ENCODE measurements at regions not wholly inside any gene's neighbourhood (a gene's known extent, or its start where the extent isn't known, plus 50 kb on each side); places are given as distances from the start of the nearest gene placed in this dataset.
"Not testable (repeated sequence)": the region's sequence is repeated elsewhere in the genome, so short reads cannot be mapped to it uniquely, and the experiment has no call there.

DNA sequence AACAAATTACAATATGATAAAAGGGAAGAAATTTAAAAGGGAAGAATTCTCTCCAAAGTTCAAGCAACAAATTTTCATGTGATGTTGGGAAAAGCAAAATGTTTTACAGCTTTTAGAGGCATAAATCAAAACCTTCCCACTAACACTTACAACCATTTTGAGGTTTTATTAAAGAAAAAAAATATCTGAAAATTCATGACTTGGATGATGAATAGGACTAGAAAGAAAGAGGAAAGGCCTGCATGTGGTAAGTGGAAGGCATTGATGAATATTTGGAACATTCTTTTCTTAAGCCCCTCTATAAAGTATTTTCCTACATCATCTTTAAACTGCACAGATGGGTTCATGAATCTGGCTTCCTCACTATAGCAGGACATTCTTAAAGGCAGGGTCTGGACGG, 560.6 kb downstream of the TTLL7 start:
- not testable (repeated sequence) for H3K27me3 Mint-ChIP-seq (ENCODE audit: insufficient read depth, low read depth)

DNA sequence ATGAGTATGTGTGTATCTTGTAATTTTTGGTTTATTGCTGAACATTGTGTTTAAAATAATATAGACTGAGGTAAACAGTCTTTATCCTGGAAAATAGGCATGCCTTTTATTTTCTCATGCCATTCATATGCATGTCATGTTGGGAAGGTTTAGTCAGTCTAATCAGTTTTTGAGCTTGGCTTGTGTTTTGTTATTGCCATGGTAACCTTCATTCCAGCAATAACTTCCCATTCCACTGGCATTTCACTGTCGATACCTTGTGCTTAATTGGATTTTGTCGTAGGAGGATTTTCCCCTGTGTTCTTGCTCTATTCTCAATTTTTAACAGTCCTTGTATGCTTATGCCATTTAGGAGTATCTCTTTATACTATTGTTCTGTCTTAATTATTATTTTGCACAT, 563.6 kb downstream of the TTLL7 start:
- H3K9ac ChIP-seq; H3K4me1 Mint-ChIP-seq; H3K27ac Mint-ChIP-seq; H3K9me3 ChIP-seq (ENCODE audit: low read depth); H2AFZ ChIP-seq (replicated peaks); H3K27ac ChIP-seq; H3F3A ChIP-seq (ENCODE audit: low read depth); H3K4me3 Mint-ChIP-seq; H4K20me1 ChIP-seq (ENCODE audit: low read depth); H3K4me3 ChIP-seq; H3K27me3 Mint-ChIP-seq (ENCODE audit: insufficient read depth, low read depth); DNase-seq (ENCODE audit: low spot score); H3K36me3 ChIP-seq; H3K27me3 ChIP-seq; H3K9me3 Mint-ChIP-seq; H3K4me1 ChIP-seq; H3K79me2 ChIP-seq (ENCODE audit: low read depth); H3K36me3 Mint-ChIP-seq; H3K4me2 ChIP-seq: not testable (repeated sequence)

More for the DNA sequence above, 560.6 kb downstream of the TTLL7 start:
- DNase-seq (ENCODE audit: low spot score); H3K9me3 ChIP-seq (ENCODE audit: low read depth); H3K36me3 Mint-ChIP-seq; H3K36me3 ChIP-seq; H3K4me1 Mint-ChIP-seq; H3K4me3 Mint-ChIP-seq; H2AFZ ChIP-seq (replicated peaks); H3K27ac ChIP-seq; H3K9me3 Mint-ChIP-seq; H3F3A ChIP-seq (ENCODE audit: low read depth); H3K79me2 ChIP-seq (ENCODE audit: low read depth); H3K27me3 ChIP-seq; H3K27ac Mint-ChIP-seq; H3K4me1 ChIP-seq; H3K4me3 ChIP-seq; H4K20me1 ChIP-seq (ENCODE audit: low read depth); H3K4me2 ChIP-seq; H3K9ac ChIP-seq: not testable (repeated sequence)

DNA sequence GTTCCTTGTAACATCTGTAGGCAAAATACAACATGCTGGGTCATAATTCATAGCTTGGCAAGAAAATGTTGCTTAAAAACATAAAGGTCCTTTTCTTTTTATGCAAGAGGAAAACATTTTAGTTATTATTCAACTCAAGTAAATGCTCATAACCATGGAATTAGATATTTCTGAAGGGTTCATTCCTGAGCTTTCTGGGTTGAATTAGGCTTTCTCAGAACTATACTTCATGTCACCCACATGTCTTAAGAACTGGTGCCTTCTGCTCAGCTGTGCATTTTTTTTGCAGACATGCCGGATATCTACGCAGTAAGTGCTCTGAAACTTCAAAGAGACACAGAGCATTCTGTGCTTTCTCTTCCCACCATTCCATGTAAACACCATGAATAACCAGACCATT, 571.4 kb downstream of the TTLL7 start:
- not testable (repeated sequence) for H3K9me3 Mint-ChIP-seq; DNase-seq (ENCODE audit: low spot score)

DNA sequence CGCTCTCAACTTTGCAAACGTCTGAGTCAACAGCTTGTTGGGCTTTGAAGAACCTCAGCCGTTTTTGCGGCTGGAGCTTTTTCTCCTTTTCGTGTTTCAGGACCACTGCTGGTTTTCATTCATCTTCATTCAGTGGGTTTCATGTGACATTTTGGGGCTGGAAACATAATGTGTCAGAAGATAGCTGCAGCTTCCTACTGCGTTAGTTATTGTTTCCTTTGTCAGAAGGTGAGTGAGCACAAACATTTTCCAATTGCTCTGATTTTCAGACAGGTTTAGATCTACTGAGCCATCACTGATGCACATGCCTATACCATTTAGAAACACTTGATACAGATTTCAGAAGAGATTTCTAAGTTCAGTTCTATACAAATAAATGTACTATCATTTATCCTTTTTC, 575.5 kb downstream of the TTLL7 start:
- not testable (repeated sequence) for H3K27me3 ChIP-seq; H3K9me3 Mint-ChIP-seq; H3K9me3 ChIP-seq (ENCODE audit: low read depth); H3K4me3 Mint-ChIP-seq; H3K79me2 ChIP-seq (ENCODE audit: low read depth); H3K27ac ChIP-seq; H3F3A ChIP-seq (ENCODE audit: low read depth); H3K4me1 Mint-ChIP-seq; H3K9ac ChIP-seq; H3K4me3 ChIP-seq; H2AFZ ChIP-seq (replicated peaks); H3K36me3 Mint-ChIP-seq; H3K4me2 ChIP-seq; H4K20me1 ChIP-seq (ENCODE audit: low read depth); H3K27me3 Mint-ChIP-seq (ENCODE audit: insufficient read depth, low read depth); H3K4me1 ChIP-seq; DNase-seq (ENCODE audit: low spot score); H3K36me3 ChIP-seq; H3K27ac Mint-ChIP-seq

More for the DNA sequence above, 571.4 kb downstream of the TTLL7 start:
- not testable (repeated sequence) for H3K79me2 ChIP-seq (ENCODE audit: low read depth); H4K20me1 ChIP-seq (ENCODE audit: low read depth); H3K4me3 ChIP-seq; H3K4me1 ChIP-seq; H3K27me3 Mint-ChIP-seq (ENCODE audit: insufficient read depth, low read depth); H3K9me3 ChIP-seq (ENCODE audit: low read depth); H3F3A ChIP-seq (ENCODE audit: low read depth); H3K36me3 Mint-ChIP-seq; H3K27ac ChIP-seq; H3K4me2 ChIP-seq; H3K4me1 Mint-ChIP-seq; H3K4me3 Mint-ChIP-seq; H3K27me3 ChIP-seq; H3K9ac ChIP-seq; H2AFZ ChIP-seq (replicated peaks); H3K36me3 ChIP-seq; H3K27ac Mint-ChIP-seq

DNA sequence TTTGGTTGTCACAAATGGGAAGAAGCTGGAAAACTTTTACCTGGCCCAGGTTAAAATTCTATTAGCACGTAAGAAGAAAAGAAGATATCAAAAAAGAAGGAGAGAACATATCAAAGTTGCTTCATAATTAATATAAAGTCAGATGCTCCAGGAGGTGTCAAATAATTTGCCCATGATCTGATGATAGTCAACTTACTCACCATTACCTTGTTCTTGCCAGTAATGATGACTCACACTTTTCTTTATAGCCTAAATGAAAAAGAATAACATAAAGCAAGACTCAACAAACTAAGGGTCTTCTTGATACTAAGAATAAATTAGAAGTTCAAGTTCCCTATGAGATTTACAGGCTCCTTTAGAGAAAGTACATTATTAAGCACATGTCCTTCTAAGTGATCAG, 580.4 kb downstream of the TTLL7 start:
- Mint-ChIP-seq H3K4me3 (no peak overlapping the region), H3K4me1 (peaks cover 3% of the 10 kb centered on the region), H3K9me3 (no peaks in the 10 kb centered on the region), H3K27me3 (ENCODE audit: insufficient read depth, low read depth) (no peaks in the 10 kb centered on the region), H3K27ac (no peak overlapping the region), H3K36me3 (no peaks in the 10 kb centered on the region)
- Histone ChIP-seq H3K4me1 (peaks cover under 1% of the 10 kb centered on the region), H3K27ac (no peak overlapping the region), H4K20me1 (ENCODE audit: low read depth) (no peaks in the 10 kb centered on the region), H3F3A (ENCODE audit: low read depth) (no peaks in the 10 kb centered on the region), H3K9me3 (ENCODE audit: low read depth) (no peaks in the 10 kb centered on the region), H3K79me2 (ENCODE audit: low read depth) (no peaks in the 10 kb centered on the region), H3K9ac (no peak overlapping the region), H3K27me3 (no peaks in the 10 kb centered on the region), H3K36me3 (no peaks in the 10 kb centered on the region), H2AFZ (replicated peaks) (no peak overlapping the region), H3K4me2 (no peak overlapping the region), H3K4me3 (no peak overlapping the region)
- no peak for TF ChIP-seq EZH2phosphoT487 (IDR thresholded peaks at IDR 0.05)
- TF ChIP-seq, protein P1, sequence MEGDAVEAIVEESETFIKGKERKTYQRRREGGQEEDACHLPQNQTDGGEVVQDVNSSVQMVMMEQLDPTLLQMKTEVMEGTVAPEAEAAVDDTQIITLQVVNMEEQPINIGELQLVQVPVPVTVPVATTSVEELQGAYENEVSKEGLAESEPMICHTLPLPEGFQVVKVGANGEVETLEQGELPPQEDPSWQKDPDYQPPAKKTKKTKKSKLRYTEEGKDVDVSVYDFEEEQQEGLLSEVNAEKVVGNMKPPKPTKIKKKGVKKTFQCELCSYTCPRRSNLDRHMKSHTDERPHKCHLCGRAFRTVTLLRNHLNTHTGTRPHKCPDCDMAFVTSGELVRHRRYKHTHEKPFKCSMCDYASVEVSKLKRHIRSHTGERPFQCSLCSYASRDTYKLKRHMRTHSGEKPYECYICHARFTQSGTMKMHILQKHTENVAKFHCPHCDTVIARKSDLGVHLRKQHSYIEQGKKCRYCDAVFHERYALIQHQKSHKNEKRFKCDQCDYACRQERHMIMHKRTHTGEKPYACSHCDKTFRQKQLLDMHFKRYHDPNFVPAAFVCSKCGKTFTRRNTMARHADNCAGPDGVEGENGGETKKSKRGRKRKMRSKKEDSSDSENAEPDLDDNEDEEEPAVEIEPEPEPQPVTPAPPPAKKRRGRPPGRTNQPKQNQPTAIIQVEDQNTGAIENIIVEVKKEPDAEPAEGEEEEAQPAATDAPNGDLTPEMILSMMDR (IDR thresholded peaks at IDR 0.05): no peak
- no peak for TF ChIP-seq EZH2 (IDR thresholded peaks at IDR 0.05)
- DNase-seq (ENCODE audit: low spot score): no peak

DNA sequence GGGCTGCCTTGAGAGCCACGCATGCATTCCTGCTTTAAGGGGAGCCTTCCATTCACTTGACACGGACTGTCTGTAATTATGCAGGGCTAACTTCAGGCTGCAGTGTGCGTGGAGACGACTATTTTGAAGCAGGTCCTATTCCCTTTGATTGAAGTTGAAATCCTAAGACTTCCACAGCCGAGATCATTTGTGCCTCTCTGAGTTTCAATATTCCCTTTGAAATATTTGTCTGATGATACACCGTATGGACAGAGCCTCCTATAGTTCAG, 585.2 kb downstream of the TTLL7 start:
- H3K27me3 Mint-ChIP-seq (ENCODE audit: insufficient read depth, low read depth); H3K27ac Mint-ChIP-seq; H4K20me1 ChIP-seq (ENCODE audit: low read depth); H3K79me2 ChIP-seq (ENCODE audit: low read depth); H3K4me1 Mint-ChIP-seq; H3K36me3 Mint-ChIP-seq; H3K4me1 ChIP-seq; H3K9me3 ChIP-seq (ENCODE audit: low read depth); DNase-seq (ENCODE audit: low spot score); H3K4me3 Mint-ChIP-seq; H3K27ac ChIP-seq; H3K9ac ChIP-seq; H3K9me3 Mint-ChIP-seq; H3F3A ChIP-seq (ENCODE audit: low read depth); H3K27me3 ChIP-seq; H3K4me2 ChIP-seq; H3K36me3 ChIP-seq; H3K4me3 ChIP-seq: not testable (repeated sequence)
- H2AFZ ChIP-seq (replicated peaks): peak overlapping the region; percentile 63

DNA sequence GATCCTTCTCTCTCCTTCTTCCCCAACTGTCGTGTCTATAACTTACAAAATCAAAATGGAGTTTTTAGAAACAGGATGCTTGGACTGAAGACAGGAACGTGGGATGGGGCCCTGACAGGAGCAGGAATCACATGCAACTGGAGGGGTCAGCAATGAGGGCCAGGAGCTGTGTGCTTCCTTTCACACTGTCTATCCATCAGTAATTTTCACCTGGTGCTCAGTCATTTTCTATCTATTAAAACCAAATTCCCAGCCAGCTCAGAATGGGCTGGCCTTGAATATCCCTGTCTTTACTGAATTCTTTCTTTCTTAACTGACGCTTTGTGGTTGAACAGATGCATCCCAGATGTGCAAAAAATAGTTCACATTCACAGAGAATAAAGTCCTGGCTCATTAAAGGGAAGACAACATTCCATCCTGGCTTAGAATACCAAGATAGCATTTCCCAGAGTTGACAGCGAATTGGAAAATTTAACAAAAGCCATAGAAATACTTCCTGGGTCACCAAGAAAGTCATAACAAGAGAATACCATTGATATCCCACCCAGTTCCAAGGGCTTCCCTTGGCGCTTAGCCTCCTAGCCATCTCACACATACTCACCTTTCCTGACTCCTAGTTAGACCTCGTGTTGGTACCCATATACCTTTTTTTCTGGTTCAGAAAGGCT, 588.1 kb downstream of the TTLL7 start:
- H3K4me3 Mint-ChIP-seq; H3F3A ChIP-seq (ENCODE audit: low read depth); H3K79me2 ChIP-seq (ENCODE audit: low read depth); H3K4me2 ChIP-seq; DNase-seq (ENCODE audit: low spot score); H3K4me3 ChIP-seq; H2AFZ ChIP-seq (replicated peaks); H3K27me3 Mint-ChIP-seq (ENCODE audit: insufficient read depth, low read depth); H3K36me3 Mint-ChIP-seq; H4K20me1 ChIP-seq (ENCODE audit: low read depth); H3K4me1 Mint-ChIP-seq; H3K27me3 ChIP-seq; H3K36me3 ChIP-seq; H3K9ac ChIP-seq; H3K27ac ChIP-seq; H3K27ac Mint-ChIP-seq; H3K9me3 ChIP-seq (ENCODE audit: low read depth); H3K9me3 Mint-ChIP-seq: not testable (repeated sequence)
- H3K4me1 ChIP-seq: peaks cover 10% of the 10 kb centered on the region
